ENCODE measurements at regions not wholly inside any gene's neighbourhood (a gene's known extent, or its start where the extent isn't known, plus 50 kb on each side); places are given as distances from the start of the nearest gene placed in this dataset.

DNA sequence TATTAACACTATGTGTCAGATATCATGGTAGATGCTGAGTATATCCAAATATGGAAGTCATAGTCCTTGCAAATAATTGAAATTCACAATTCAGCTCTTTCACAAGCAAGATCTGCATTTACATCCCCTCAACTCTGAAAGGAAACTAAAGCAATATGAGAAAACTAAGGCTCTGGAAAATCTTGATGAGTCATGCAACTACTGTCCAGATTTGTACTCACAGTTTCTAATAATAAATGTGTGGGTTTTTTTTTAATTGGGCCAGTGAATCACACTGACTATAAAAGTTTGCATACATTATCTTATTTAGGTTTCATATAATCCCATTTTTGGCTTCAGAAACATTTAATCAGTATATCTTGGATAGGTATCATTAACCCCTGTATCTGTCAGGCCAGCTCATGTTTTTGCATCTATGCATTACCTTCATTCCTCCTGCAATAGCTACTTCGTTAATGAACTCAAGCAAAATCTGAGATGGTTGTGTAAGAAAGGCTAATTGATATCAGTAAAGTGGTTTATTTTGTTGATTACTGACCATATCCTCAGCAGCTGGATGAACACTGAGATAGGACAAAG, 58.7 kb upstream of the PRR16 start:
- 60 to 82% methylated on average over 1 of the region's 1 CpG for WGBS, 2 donors (ENCODE audit: low coverage in 1 of 2)
- no peak overlapping the region for H3K27ac ChIP-seq

DNA sequence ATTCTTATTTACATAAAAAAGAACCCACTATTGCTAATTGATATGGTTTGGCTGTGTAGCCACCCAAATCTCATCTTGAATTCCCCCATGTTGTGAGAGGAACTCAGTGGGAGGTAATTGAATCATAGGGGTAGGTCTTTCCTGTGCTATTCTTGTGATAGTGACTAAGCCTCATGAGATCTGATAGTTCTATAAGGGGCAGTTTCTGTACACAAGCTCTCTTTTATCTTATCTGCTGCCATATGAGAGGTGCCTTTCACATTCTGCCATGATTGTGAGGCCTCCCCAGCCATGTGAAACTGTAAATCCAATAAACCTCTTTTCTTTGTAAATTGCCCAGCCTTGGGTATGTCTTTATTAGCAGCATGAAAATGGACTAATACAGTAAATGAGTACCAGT, 58.2 kb upstream of the PRR16 start:
- Histone ChIP-seq H3K27ac (no peak overlapping the region), H3K36me3 (no peaks in the 10 kb centered on the region), H3K4me3 (no peak overlapping the region), H3K4me1 (peaks cover 0 to 12% (median 0%) of the 10 kb centered on the region in 3 donors), H3K9me3 (no peaks in the 10 kb centered on the region), H3K27me3 (no peaks in the 10 kb centered on the region)
- no peak for TF ChIP-seq POLR2AphosphoS5 (IDR thresholded peaks at IDR 0.05)
- no peak for TF ChIP-seq EP300 (IDR thresholded peaks at IDR 0.05)
- TF ChIP-seq, protein P1, sequence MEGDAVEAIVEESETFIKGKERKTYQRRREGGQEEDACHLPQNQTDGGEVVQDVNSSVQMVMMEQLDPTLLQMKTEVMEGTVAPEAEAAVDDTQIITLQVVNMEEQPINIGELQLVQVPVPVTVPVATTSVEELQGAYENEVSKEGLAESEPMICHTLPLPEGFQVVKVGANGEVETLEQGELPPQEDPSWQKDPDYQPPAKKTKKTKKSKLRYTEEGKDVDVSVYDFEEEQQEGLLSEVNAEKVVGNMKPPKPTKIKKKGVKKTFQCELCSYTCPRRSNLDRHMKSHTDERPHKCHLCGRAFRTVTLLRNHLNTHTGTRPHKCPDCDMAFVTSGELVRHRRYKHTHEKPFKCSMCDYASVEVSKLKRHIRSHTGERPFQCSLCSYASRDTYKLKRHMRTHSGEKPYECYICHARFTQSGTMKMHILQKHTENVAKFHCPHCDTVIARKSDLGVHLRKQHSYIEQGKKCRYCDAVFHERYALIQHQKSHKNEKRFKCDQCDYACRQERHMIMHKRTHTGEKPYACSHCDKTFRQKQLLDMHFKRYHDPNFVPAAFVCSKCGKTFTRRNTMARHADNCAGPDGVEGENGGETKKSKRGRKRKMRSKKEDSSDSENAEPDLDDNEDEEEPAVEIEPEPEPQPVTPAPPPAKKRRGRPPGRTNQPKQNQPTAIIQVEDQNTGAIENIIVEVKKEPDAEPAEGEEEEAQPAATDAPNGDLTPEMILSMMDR (IDR thresholded peaks at IDR 0.05): no peak
- no peak for TF ChIP-seq POLR2A (IDR thresholded peaks at IDR 0.05)
- no peak for ATAC-seq

More for the DNA sequence above, 58.7 kb upstream of the PRR16 start:
- H3K27me3 ChIP-seq: no peaks in the 10 kb centered on the region
- H3K36me3 ChIP-seq: no peaks in the 10 kb centered on the region
- peaks cover 0 to 12% (median 0%) of the 10 kb centered on the region in 3 donors for H3K4me1 ChIP-seq
- no peaks in the 10 kb centered on the region for H3K9me3 ChIP-seq
- no peak for TF ChIP-seq POLR2AphosphoS5 (IDR thresholded peaks at IDR 0.05)
- no peak for TF ChIP-seq POLR2A (IDR thresholded peaks at IDR 0.05)
- TF ChIP-seq, protein P1 (IDR thresholded peaks at IDR 0.05): no peak
- no peak for TF ChIP-seq EP300 (IDR thresholded peaks at IDR 0.05)
- H3K4me3 ChIP-seq: no peak overlapping the region
- no peak for ATAC-seq

DNA sequence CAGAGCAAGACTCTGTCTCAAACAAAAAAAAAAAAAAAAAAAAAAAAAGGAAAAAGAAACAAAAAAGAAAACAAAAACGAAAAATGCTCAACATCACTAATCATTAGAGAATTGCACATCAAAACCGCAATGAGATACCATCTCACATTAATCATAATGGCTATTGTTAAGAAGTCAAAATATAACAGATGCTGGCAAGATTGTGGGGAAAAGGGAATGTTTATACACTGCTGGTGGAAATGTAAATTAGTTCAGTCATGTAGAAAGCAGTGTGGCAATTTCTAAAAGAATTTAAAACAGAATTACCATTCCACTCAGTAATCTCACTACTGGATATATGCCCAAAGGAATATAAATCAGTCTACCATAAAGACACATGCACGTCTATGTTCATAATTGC, 50.4 kb upstream of the PRR16 start:
- no peak for TF ChIP-seq POLR2A (IDR thresholded peaks at IDR 0.05)
- TF ChIP-seq POLR2AphosphoS5 (IDR thresholded peaks at IDR 0.05): no peak
- TF ChIP-seq, protein P1 (IDR thresholded peaks at IDR 0.05): no peak
- TF ChIP-seq EP300 (IDR thresholded peaks at IDR 0.05): no peak
- Histone ChIP-seq H3K27ac (no peak overlapping the region), H3K9me3 (no peaks in the 10 kb centered on the region), H3K4me3 (no peak overlapping the region), H3K36me3 (no peaks in the 10 kb centered on the region), H3K27me3 (no peaks in the 10 kb centered on the region), H3K4me1 (no peaks in the 10 kb centered on the region)
- ATAC-seq: no peak
- 49 to 94% methylated on average over 2 to 3 of the region's 3 CpGs for WGBS, 2 donors (ENCODE audit: low coverage in 1 of 2)

Small RNAs in the stretch of these regions (small RNA-seq; reads per million reads assigned to genes)
- 0 reads per million in 4 donors for gene RNU6-718P
